GM21825 (cell line): ENCODE measurements at regions not wholly inside any gene's neighbourhood (a gene's known extent, or its start where the extent isn't known, plus 50 kb on each side); places are given as distances from the start of the nearest gene placed in this dataset.

Experiments used
- ATAC-seq: cut with Tn5 transposase; IDR thresholded peaks from one replicate; pipeline ENCODE4 v1.9.1; 2021; ENCODE audit warnings: mild to moderate bottlenecking, moderate library complexity; ENCODE audit not compliant: unreplicated experiment

DNA sequence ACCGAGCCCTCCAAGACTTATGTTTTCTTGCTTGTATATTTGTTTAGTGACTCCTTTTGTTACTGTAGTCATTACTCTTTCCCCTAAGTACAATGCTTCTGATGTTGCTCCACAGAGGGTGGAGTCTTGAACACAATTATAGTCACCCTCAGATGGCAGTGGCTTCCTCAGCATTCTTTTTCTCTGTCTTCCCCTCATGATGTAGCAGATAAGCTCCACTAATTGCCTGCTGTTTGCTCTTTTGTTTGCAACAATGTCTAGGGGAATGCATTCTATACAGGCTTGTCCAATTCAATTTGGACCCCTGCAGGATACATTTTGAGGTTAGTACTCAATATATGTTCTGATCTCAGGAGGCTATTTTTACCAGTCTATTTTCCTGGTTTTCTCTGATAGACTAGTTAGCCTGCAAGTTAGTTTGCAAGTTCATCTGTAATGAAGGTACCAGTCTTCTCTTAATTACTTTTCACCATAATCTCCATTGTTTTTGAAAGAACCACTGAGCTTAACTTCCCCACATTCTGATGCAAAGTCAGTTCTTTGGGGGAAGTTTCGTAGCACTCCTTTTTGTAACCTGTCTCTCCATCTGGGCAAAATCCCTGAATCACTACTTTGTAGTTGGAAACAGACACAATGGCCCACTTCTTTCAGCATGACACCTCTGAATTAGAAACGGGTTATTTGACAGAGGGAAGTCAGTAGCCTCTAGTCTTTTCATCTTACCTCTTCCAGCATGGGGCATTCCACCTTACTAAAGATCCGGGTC is 1509.2 kb downstream of the CDH11 start:
- ATAC-seq = no peak

DNA sequence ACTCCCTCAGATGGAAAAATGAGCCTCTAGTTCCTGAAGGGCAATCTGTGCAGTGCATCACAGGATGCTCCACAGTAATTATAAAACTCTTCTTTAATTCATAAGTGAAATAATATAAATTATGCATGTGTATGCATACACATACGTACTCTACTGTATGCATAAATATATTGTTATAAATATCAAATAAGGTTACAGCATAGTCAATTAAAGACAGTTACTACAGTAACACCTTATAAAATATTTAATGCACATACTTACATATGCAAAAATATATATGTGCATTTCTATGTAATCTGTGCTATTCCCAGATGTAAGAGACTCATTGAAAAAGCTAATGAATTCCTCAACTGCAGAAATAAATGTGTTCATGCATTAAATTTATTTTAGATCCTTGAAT is 1515.1 kb downstream of the CDH11 start:
- ATAC-seq = no peak

DNA sequence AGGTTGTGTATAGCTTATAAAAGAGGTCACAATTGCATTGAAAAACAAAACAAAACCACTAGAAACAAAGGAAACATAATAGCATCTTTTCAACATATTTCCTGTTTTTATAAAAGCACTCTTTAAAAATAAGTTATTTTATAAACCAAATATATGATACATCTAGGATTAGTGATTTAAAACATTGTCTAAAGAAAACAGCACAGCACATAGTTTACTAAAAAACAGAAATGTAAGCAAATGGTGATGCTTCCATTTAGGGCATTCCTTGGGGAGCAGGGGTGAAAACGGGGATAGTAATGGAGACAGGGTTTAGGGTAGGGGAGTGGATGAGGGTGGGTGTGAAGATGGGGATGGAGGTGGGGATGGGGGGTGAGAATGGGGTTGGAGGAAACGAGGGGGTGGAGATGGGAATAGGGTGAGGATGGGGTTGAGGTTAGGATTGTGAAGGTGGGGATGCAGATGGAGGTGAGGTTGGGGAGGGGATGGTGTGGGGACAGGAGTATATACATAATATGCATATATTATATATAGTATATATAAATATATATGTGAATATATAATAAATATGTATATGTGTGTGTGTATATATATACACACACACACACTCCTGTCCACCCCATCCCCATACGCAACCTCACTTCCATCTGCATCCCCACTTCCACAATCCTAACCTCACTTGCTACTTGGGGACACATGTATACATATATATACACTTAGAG is 1519.5 kb downstream of the CDH11 start:
- ATAC-seq = no peak

DNA sequence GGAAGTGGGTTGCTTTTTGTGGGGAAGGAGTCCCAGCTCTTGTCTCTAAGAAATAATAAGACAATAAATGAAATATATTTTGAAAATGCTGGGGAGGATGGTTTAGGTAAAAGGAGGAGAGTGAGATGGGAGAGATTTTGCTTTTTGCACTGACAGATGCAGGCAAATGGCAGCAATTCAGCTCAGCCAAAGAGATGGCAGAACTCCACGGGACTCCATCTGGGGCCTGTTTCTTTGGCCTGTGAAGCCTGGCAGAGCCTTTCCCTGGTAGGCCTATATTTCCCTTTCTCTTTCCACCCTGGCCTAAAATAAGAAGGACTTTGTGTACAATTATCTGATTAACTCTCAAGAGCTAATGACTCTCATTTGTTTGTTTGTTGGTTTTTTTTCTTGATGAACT is 1525.1 kb downstream of the CDH11 start:
- no peak for ATAC-seq

DNA sequence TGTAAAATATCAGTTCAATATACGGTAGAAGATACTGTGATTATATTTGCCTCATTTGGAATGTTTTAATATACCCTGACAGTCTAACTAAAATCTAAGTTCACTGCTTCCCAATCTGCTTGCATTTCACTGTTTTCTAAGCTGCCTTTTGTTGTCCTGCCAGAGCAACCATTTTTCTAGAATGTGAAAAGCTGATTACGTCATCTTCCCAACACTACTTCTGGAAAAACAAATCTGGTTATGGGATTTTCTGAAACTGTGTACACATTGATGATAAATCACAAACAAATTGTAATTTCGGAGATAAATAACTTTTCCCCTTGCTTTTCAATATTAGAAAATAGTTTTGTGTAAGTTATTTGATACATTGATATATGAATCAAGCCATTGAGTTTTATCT is 1529.0 kb downstream of the CDH11 start:
- ATAC-seq = no peak

DNA sequence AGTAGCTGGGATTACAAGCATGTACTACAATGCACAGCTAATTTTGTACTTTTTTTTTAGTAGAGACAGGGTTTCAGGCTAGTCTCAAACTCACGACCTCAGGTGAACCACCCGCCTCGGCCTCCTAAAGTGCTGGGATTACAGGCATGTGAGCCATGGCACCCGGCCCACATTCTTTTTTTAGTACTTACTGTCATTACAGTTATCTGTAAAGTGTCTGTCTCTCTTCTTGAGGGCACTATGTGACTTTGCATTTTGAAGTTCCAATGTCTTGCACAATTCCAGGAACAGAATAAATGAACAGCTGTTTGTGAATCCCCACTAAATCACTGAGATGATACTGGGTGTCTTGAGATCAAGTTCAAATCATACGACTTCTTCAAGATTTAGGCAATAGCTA is 1540.3 kb downstream of the CDH11 start:
- no peak for ATAC-seq

DNA sequence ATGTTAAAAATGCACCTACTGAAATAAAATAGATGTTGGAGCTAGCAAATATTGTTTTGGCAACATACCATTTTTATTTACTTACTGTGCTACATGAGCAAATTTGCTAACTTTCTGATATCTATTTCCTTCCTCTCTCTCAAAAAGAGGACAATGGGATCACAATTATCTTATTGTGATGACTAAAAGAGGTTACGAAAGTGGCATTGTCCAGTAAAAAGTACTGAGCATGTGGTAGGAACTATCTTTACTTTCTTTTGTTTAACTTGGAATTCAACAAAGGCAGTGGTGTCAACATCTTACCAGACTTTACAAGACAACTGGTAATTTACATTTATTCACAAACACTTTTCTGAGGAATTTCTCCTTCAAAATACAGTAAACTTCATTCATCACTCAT is 1542.6 kb upstream of the CDH8 start:
- ATAC-seq = no peak

DNA sequence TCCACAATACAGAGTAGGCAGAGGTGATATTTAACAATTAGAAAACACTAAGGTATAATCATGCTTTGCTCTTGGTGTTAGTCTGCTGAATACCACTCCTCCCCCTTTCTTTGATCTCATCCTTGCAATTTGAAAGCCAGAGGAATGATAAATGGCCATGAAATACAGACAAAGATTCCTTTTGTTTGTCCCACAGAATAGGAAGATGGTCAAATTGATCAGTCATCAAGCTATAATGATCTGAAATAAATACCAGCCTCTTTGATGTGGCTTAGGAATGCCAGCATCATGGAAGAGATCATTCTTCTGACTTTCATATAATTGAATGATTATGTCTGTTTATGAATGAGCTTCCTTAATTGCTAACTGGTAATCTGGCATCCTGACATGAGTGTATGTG is 1541.7 kb upstream of the CDH8 start:
- ATAC-seq = no peak

DNA sequence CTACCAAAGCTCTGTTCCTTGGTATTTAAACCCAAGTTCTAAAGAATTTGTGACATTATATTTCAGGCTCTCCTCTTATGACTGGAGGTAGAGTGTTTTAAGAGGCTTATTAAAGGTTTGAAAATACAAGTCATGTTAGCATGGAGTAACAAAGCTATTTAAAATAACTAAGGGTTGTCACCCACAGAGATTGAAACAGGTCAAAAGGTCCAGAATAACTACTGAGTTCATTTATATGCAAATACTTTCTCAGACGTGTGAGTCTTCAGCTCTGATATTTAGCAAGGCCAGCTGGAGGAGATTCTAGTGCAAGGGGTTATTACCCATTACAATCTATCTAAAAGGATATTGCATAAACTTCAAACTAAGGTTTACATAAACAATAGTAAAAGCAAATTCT is 1538.8 kb upstream of the CDH8 start:
- no peak for ATAC-seq

DNA sequence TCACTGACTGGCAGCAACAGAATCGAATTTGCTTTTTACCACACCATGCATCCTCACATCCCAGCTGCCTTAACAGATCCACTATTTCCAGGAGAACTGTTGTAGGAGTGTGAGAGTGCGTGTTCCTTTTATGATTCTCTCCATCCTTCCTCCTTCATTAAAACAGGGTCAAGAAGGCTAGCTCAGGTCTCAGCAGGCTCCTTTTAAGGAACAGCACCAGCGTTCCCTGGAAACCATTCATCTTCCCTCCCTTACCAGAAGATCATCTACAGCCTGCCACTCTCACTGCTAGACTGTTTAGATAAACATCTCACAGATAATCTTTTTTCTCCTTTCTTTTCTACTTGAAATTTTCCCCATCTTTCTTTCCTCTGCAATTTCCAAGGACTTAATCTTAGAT is 1531.9 kb upstream of the CDH8 start:
- no peak for ATAC-seq

DNA sequence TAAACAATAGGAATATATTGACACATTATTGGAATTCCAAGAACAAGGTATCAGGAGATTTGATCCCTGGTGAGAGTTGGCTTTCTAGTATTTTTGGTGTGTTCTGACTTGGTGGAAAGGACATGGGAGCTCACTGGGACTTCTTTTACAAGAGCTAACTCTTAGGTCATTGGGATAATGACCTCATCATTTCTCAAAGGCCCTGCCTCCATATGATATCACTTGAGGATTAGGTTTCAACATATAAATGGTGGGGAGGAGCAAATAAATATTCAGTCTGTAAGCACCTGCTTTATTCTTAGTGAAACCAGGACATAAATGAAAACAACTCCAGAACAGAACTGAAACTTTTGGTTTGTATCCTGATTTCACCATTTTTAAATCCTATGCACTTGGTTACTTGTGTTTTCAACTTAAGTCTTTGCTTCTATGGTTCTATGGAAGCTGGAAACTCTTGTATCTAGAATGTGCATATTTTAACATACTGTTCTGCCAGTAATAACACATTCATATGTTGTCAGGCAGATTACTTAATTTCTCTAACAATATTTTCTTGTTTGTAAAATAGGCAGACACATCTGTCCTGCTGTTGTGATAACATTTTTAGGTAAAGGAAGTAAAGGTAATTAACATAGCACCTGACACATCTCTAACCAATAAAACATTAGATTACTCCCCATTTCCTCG is 1527.7 kb upstream of the CDH8 start:
- no peak for ATAC-seq

DNA sequence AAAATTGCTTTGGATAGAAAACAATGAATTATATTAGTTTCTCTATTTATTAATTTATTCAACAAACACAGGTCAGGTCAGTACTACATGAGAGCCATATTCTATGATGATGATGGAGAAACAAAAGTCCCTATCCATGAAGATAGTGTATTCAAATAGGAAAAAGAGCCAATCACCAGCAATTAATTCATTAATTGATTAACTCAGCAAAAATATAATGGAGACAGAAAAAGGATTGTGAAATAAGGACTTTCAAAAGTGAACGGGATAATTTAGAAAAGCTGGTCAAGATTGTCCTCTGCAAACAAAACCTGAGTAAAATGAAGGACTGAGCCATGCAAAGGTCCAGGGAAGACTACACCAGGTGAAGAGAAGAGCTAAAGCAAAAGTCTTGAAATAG is 1517.7 kb upstream of the CDH8 start:
- ATAC-seq = no peak

DNA sequence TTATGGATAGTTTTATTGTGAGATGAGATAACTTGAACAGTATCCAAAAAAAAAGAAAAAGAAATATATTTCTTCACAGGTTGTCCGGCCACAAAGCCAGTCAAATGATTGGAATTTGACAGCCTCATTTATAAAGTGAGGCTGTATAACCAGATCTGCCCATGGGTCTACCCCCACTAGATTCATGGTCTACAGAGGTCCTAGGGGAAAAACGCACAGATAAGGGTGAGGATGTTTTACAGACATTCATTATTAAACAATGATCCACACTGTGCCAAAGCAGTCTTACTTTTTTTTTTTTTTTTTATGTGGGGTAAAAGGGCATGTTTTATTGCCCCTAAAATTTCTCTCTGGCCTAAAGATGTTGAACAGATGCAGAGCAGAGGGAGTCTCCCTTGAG is 1503.0 kb upstream of the CDH8 start:
- no peak for ATAC-seq

DNA sequence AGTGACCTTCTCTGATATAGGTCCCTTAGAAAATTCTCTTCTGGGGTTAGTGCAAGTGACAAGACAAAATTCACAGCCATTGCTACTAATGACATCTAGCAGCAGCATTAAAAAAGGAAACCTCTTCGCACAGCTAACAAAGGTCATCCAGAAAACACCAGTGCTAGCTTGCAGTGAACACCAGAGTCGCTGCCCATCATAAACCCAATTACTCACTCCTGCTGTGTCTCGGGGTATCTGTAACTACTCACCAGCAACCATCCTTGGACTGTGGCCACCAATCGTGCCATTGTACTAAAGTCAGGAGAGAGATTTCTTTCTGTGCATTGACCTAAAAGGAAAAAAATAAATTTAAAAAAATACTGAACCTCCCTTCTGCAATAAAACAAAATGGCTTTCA is 1494.7 kb upstream of the CDH8 start:
- ATAC-seq = no peak

DNA sequence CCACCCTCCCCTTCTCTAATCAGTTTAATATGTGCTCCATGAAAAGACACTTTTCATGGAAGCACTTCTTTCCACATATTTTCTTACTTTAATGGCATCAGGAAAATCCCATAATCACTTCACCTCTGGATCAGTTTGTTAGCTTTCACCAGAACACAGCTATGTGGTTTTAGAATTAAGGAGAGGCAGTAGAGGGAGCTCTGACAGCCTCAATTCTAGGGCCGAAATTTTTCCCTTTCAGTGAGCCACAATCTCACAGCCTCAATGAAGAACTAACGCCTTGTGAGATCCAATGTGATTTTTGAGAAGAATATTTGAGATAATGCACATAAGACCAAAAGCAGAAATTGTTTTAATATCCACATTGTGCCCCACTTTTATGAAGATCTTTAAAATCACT is 1494.0 kb upstream of the CDH8 start:
- no peak for ATAC-seq

DNA sequence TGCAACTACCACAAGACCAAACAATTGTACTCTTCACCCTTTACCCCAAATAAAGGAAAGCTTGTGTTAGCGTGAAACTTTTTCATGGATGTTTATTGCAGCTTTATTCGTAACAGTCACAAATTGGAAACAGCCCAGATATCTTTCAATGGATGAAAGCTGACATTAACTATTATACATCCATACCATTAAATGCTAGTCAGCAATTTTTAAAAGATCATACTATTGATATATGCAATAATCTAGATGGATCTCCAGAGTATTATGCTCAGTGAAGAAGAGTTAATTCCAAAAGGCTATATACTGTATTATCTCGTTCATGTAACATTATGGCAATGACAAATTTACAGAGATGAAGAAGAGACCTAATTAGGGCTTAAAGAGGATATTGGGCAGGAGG is 1491.2 kb upstream of the CDH8 start:
- no peak for ATAC-seq

DNA sequence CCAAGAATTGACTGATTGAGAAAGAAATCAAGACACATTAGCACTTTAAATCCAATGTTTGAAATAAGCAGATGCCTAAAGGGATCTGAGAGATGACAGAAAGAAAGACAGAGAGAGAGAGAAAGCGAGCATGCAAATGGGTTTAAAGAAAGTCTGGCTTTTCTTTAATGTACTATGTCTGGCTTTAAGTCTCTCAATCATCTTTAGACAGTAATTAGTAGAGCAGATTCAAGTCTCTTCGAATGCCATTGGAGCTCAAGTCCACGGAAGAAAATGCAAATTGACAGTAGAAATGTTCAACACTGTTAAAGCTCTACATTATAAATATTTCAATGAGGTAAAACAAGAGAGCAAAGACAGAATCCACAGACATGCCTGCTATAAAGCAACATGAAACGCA is 1480.2 kb upstream of the CDH8 start:
- ATAC-seq = no peak

DNA sequence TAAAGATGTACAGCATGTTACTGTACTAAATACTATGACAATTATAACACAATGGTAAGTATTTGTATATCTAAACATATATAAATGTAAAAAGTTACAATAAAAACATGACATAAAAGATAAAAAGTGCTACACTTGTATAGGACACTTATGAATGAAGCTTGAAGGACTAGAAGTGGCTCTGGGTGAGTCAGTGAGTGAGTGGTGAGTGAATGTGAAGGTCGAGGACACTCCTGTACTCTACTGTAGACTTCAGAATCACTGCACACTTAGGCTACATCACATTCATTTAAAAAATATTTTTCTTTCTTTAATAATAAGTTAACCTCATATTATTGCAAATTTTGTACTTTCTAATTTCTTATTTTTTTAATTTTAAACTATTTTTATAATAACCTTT is 1476.7 kb upstream of the CDH8 start:
- ATAC-seq = no peak

DNA sequence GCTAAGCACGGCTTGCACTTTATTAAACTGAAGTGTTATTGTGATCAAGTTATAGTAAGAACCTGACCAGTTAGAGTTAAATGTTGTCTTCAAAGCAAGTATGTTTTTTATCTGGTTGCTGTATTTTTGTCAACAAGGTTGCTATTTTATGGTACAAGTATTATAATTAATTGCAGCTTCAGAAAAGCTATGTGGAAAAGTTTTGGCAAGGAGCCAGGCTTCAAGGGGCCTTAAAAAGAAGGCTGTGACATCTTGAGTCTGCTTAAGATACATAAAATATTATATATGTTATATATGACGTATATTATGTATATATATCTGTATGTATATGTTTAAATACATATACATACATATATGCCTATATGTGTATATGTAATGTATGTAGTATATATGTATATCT is 1461.2 kb upstream of the CDH8 start:
- no peak for ATAC-seq

DNA sequence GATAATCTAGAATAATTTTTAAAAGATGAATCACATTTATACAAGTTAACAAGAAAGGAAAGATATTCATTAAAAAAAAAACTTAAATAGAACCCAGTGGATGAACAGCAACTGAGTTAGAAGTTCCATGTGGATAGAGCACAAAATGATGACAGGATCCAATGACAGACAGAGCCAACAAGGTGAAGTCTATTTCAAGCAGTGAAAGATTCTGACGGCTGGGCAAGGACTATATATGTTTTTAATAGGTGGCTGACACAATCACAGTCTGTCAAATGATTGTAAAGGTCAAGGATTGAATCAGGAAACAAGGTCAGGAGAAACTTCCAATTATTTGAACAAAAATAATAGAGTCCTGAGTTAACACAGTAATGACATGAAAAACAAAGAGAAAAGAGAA is 1460.0 kb upstream of the CDH8 start:
- no peak for ATAC-seq

DNA sequence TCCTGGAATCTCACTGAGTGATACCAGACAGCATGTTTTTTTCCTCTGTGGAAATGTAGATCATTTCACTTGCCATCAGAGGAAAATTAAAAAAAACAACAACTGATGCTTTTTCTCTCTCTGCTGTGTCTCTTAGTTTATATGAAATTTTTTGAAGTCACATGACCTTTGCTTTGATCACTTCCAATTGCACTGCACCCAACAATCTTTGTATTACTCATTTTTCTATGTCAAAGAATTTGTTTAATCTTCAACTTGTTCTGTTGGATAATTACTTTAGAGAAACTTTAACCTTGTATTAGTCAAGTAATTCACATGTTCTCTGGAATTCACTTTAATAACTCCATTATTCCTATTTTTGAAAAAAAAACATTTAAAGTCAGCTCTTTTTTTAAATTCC is 1452.7 kb upstream of the CDH8 start:
- no peak for ATAC-seq

DNA sequence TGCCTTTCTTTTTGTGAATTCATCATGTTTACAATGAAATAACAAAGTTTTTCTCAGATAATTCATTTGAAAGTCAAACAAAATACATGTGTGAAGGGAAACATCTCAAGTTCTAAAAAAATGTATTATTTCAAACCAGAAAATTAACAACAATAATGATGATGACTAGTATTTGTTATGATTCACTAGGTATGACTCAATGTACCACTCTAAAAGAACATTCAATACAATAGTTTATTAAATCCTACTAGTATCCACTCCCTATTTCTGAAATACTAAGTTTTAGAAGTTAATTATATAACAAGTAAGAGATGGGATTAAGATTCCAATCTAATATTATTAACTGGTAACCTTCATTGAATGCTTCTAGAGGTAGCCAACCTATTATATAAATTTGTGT is 1444.8 kb upstream of the CDH8 start:
- ATAC-seq = no peak
